Hematopoietic multipotent progenitor cell (in vitro differentiated cells): ENCODE measurements at regions not wholly inside any gene's neighbourhood (a gene's known extent, or its start where the extent isn't known, plus 50 kb on each side); places are given as distances from the start of the nearest gene placed in this dataset.
"Not testable (repeated sequence)": the region's sequence is repeated elsewhere in the genome, so short reads cannot be mapped to it uniquely, and the experiment has no call there.

Experiments
- DNase-seq, 3 donors: peaks; one replicate each; pipeline ENCODE4 v3.0.0-alpha.2; 2011 to 2015; ENCODE audit warnings: low read depth in 2 of 3, low spot score in 2 of 3

- DNase-seq: no peak
Observed at GRCh38 chr4:120636120-120636630, 286.4 kb downstream of the PRDM5 start.

- DNase-seq: no peak
Observed at GRCh38 chr4:120633810-120634209, 288.7 kb downstream of the PRDM5 start.

DNA sequence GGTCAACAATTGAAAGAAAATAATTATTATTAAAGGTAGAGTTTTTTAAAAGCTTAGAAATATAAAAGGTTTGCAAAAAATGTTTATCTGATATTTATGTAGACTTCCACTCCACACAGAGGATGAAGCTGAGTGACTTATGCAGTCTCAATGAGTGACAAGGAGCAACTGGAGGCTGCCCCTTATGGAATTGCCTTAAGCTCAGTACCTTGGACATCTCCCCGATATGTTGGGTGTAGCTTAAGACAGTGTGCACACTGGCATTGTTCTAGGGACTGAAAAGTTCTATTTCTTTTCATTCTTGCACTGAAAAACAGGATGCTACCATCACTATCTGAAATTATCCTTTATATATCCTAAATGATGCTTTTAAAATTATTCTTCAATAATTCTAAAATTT, 292.1 kb downstream of the PRDM5 start:
- DNase-seq: no peak

- DNase-seq: no peak
Observed at GRCh38 chr4:120629546-120630108, 292.9 kb downstream of the PRDM5 start.

- DNase-seq: no peak
Observed at GRCh38 chr4:120622601-120623000, 299.9 kb downstream of the PRDM5 start.

DNA sequence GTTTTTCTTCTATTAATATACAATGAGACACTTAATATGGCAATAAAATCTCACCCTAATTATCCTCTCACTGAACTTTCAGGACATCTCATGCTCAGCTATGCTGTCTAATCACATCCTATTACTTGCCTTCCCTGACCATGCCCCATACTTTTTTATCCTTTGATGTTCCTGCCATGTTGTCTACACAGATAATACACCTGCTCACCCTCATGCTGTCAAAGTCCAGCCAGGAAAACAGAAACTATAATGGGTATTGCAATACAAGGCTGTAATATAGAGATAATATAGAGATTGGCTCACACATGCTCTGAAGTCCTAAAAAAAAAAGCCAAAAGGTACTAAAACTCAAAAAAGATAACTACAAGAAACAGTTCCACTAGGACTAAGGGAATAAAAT, 305.4 kb downstream of the PRDM5 start:
- DNase-seq: no peak

- DNase-seq: no peak
Observed at GRCh38 chr4:120616041-120616440, 306.5 kb downstream of the PRDM5 start.

DNA sequence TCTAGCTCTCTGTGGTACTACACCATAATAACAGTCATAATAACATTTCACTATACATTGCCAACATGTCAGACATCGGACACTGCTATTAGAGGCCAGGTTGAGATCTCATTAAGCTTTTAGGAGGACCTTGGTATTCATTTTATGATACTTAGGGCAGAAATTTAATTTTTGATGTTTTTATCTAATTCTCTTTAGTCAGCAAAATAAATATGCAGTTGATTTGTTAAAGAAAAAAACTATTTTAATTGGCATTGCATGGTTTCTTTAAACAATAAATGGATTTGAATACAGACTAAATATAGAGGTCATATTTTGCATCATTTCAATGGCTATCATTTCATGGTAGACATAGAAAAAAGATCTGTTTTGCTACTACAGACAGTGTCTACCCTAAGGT, 308.7 kb downstream of the PRDM5 start:
- DNase-seq: no peak

DNA sequence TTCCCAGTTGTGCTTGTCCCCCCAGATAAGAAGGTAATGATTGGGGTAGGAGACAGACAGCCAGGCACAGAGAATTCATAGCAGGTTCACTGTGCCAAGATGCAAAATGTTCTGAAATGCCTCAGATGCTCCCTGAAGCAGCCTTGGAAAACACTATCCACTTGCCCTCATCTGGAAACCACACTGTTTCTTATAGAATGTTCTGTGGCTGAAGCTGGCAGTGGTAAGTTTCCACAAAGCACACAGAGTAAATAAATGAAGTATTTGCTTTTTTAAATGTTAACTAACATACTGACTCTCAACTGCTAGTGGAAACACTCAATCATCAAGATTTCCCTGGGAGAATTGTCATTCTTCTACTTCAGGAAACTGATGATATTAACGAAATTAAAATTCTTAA, 311.4 kb downstream of the PRDM5 start:
- DNase-seq: no peak

DNA sequence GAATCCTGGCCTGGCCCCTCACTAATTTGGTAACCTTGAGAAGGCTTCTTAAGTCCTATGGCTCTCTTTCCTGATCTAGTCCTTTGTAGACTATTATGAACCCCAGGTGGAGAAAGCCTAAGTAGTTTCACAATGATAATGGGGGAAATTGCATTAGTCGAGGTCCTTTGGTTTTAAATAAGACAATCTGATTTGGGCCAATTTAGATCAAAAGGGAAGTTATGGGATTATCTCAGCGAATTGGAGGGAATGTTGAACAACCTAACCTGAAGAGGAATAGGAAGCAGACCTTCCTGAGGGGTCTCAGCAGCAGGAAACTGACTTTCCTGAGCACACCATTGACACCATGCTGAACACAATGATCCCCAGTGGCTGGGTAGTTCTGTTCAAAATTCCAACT, 331.5 kb downstream of the PRDM5 start:
- DNase-seq: no peak

- DNase-seq: no peak
Observed at GRCh38 chr4:120589787-120590186, 332.7 kb downstream of the PRDM5 start.

DNA sequence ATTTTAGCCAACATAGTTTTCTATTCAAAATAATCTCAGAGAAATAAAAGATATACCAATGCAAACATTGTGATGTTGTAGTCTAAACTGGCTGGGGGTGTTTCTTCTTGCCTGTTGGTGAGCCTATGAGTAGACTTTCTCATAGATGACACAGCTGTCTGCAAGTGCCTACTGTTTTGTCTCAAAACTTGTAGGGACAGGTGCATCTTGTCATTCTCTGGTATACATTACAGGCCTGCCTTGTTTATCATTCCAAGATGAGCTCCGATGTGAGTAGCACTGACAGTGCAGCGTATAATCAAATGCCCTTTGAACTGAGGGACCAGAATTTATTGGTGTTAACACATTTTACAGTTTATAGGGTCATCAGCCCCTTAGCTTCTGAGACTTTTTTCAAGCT, 353.8 kb downstream of the PRDM5 start:
- no peak for DNase-seq

- DNase-seq: no peak
Observed at GRCh38 chr4:120561648-120562047, 360.9 kb downstream of the PRDM5 start.

DNA sequence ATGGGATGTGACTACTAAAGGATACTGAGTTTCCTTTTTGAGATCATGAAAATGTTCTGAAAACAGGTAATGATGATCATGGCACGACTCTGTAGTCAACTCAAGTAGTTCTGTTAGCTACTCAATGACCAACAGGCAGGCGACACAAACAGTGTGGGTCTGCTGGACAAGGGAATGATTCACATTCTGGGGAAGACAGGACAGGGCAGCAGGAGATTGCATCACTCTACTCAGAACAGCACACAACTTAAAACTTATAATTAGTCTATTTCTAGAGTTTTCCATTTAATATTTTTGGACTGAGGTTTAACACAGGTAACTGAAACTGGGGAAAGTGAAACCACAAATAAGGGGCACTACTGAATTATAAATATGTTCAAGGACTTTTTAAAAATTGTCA, 365.2 kb downstream of the PRDM5 start:
- DNase-seq: no peak

GRCh38 chr4:120555058-120555457, 367.5 kb downstream of the PRDM5 start:
- DNase-seq: no peak

DNA sequence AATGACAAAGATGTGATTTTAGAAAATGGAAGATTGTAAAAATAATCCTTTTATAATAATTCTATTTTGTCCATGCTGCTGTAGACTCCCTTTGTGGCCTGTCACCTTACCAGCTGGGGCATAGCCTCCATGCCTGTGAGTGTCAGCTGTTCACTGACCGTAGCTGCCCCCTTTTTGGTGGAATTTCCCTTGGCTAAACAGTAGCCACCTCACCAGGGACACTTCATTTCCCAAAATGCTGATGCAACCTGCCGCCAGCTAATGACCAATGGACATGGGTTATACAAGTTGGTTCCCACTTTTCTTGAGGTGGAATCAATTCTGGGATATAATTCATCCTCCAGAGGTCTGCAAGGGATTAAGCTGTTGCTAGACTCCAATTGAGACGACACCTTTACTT, 368.4 kb downstream of the PRDM5 start:
- no peak for DNase-seq

- not testable (repeated sequence) for DNase-seq
Observed at GRCh38 chr4:120550624-120551220, 371.8 kb downstream of the PRDM5 start.

- DNase-seq: no peak
Observed at GRCh38 chr4:120549011-120549570, 373.4 kb downstream of the PRDM5 start.

DNA sequence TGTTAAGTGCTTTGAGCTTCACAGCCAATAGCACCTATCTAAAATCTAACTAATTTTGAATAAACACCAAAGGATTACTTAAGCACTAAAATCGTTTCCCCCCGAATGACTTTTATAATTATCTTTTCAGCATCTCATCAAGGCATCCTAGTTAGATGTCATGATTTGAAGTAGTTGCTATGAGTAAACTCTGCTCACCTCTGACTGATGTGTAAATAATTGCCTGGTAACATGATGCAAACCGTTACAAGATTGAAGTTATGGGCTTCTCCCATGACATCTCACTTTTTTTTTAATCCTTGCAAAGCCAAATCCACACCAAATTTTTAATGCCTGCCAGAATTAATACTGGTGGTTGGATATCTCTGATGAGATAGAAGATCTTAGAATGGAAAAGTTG, 377.1 kb downstream of the PRDM5 start:
- DNase-seq: no peak

DNA sequence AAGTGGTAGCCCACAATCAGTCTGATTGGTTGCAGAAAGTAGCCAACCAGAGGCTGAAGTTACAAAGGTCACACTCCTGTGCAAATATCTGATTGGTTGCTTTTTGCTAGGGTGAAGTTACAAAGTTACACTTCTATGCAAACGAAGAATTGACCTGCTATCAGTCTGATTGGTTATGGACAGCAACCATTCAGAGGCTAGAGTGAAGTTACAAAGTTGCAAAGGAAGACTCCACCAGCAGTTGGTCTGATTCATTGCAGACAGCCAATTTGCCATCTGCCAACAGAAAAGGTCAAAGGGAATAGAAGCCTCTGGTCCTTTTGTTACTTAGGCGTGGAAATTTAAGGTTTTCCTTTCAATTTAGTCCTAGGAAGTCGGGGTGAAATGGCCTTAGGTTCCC, 377.7 kb downstream of the PRDM5 start:
- DNase-seq: no peak

DNA sequence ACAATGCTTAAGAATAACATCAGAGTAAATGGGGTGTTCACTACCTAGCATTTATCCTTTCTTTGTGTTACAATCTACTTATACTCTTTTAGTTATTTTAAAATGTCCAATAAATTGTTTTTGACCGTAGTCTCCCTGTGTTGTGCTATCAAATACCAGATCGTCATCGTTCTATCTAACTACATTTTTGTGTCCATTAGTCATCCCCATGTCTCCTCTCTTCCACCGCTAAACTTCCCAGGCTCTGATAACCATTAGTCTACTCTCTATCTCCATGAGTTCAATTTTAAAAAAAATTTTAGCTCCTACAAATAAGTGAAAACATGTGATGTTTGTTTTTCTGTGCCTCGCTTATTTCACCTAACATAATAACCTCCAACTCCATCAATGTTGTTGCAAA, 381.9 kb downstream of the PRDM5 start:
- no peak for DNase-seq

GRCh38 chr4:120536884-120537283, 385.6 kb downstream of the PRDM5 start:
- DNase-seq: no peak

DNA sequence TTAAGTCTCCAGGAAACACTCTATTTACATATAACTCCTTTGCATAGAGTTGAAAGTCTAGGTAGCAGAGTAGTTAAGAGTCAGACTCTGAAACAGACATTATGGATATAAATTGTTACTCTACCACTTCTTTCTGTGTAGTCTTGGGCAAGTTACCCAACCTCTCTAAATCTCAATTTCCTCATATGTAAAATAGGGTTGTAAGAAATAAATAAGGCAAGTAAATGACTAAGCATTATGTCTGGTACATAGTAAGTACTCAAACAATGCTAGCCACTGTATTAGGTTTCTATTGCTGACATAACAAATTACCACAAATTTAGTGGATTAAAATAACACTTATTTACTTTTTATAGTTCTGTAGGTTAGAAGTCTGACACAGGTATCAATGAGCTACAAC, 394.1 kb downstream of the PRDM5 start:
- no peak for DNase-seq
